Cardiac fibroblast (primary cell): ENCODE measurements at regions not wholly inside any gene's neighbourhood (a gene's known extent, or its start where the extent isn't known, plus 50 kb on each side); places are given as distances from the start of the nearest gene placed in this dataset.
"Not testable (repeated sequence)": the region's sequence is repeated elsewhere in the genome, so short reads cannot be mapped to it uniquely, and the experiment has no call there.

Experiments
- DNase-seq, 2 donors: peaks; one replicate each; pipeline versions ENCODE4 v3.0.0 to v3.0.0-alpha.2; 2010; ENCODE audit warnings: low read depth in 2 of 2
- H3K4me3 ChIP-seq, 2 donors: replicated peaks in 1 of 2; 1 replicate in 1 of 2; 2 replicates in 1 of 2; pipeline ENCODE4 v1.5.1; 2011; ENCODE audit warnings: low read depth in 2 of 2, low read length in 2 of 2, mild to moderate bottlenecking in 2 of 2, moderate library complexity in 1 of 2
- TF ChIP-seq, protein P1 (sequence below): IDR thresholded peaks from one replicate; pipeline ENCODE4 v1.5.1; 2011; ENCODE audit warnings: low read depth, mild to moderate bottlenecking, low read length, inconsistent platforms

DNA sequence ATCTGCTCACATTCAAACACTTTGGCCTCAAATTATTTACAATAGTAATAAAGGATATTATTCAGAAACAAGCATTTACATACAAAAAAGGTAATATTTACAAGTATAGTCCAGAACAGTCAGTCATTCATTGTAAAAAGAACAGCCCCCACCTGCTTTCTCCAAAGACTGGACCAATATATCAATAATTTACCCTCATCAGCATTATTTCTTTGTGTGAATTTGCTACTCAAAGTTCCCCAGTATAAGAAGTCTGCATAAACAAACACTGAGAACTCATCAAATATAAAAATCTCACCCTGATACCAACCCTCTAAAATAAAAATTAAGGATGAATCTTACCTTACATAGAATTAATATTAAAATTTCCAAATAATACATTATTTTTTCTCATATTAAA lies 267.8 kb upstream of the POU5F2 start:
- TF ChIP-seq, protein P1, sequence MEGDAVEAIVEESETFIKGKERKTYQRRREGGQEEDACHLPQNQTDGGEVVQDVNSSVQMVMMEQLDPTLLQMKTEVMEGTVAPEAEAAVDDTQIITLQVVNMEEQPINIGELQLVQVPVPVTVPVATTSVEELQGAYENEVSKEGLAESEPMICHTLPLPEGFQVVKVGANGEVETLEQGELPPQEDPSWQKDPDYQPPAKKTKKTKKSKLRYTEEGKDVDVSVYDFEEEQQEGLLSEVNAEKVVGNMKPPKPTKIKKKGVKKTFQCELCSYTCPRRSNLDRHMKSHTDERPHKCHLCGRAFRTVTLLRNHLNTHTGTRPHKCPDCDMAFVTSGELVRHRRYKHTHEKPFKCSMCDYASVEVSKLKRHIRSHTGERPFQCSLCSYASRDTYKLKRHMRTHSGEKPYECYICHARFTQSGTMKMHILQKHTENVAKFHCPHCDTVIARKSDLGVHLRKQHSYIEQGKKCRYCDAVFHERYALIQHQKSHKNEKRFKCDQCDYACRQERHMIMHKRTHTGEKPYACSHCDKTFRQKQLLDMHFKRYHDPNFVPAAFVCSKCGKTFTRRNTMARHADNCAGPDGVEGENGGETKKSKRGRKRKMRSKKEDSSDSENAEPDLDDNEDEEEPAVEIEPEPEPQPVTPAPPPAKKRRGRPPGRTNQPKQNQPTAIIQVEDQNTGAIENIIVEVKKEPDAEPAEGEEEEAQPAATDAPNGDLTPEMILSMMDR: no peak
- DNase-seq: no peak
- no peak overlapping the region for H3K4me3 ChIP-seq

DNA sequence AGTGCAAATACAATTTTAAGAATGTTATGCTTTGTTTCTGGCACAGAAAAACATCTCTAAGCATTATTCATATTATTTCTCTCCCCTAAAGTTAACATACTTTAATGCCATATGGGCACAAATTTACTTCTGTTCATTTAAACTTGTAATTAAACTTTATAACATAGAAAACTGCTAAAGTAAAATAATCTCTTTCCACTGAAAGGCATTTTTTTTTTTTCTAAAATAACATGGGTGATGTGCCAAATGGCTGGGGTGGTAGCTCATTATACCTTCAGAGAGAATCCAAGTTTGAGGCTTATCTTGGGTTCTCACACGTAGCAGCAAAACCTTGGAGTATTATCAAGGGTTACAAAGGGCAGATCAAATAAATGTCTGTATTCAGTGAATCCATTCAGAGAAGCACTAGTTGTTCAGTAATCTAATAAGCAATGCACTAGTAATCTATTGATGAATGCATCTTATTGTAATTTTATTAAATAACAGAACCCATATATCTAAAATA lies 257.6 kb upstream of the POU5F2 start:
- no peak for DNase-seq
- no peak overlapping the region for H3K4me3 ChIP-seq
- TF ChIP-seq, protein P1: no peak

DNA sequence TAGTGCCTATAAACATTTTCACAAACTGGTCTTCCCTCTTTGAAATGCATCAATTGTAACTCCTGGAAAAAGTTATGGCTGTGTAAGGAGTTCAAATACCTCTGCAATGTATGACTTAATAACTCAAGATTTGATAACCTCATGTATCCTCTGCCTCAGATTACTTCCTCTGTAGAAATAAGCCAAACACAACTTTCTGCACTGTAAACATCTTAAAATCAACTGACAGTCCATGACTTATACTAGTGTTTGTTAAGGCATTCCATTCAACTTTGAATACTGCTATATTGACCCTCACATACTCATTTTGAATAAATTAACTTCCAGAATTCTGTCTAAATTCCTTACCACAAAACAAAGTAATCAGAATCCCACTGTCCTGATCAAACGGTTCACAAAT lies 256.2 kb upstream of the POU5F2 start:
- H3K4me3 ChIP-seq: no peak overlapping the region
- TF ChIP-seq, protein P1: no peak
- DNase-seq: no peak

DNA sequence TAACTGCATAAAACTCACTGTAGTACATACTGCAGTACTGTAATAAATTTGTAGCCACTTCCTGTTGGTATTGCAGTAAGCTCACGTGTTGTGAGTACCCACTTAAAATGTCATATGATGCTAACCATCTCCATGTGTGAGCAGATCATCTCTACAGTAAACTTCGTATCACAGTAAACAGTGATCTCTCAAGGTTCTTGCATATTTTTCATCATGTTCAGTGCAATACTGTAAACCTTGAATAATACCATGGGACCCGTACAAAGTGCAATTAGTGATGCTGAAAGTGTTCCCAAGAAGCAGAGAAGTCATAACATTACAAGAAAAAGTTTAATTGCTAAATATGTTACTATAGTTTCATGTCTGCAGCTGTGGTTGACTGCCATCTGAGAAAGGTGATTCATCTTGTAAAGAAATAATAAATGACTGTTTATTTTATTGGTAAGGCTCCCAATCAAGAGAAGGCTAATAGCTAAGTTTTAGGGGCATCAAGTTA lies 253.8 kb upstream of the POU5F2 start:
- H3K4me3 ChIP-seq: no peak overlapping the region
- TF ChIP-seq, protein P1: no peak

DNA sequence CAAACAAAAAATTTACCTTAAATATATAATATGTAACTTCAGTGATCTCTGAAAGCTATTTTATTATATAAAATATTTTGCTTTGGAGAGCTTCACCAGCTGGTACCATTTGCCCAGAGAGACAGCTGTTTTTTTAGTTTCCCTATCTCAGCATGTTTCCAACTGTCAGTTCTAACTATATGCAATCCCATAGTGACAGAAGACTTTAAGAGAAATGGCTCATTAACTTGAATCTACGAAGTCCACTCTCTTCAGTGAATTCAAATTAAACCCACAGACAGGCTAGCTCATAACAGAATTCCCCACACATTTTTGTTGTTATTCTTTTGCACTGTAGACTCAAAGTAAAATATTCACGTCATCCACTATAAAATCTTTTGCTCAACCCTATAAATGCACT lies 251.8 kb upstream of the POU5F2 start:
- TF ChIP-seq, protein P1: no peak
- DNase-seq: no peak
- no peak overlapping the region for H3K4me3 ChIP-seq

More for the DNA sequence above, 253.8 kb upstream of the POU5F2 start:
- DNase-seq: peak in 1 of 2 donors; percentile 33

DNA sequence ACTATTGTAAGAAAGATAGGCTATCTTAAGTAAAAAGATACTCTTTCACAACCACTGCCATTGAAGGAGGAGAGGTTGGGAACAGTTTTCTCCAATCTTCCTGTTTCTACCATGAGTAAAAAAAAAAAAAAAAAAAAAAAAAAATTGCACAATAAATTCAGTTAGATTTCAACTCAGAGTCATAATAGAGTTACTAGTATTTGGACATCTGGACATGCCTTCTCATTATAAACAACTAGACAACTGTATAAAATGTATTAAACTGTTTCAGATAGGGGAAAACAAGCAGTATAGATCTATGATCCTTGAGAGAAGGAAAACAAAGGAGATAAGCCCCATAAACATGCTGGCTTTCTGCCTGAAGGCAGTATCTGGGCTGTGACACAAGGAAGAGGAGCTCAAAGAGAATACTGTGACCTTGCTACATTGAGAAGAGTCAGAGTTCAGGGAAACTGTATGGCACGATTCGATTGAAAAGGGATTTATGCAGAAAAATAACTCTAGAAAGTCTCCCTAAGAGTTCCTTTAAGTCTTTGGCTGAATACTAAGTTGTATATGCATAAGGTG lies 249.2 kb upstream of the POU5F2 start:
- DNase-seq: peak; percentile 16 to 45
- no peak overlapping the region for H3K4me3 ChIP-seq
- TF ChIP-seq, protein P1: no peak

DNA sequence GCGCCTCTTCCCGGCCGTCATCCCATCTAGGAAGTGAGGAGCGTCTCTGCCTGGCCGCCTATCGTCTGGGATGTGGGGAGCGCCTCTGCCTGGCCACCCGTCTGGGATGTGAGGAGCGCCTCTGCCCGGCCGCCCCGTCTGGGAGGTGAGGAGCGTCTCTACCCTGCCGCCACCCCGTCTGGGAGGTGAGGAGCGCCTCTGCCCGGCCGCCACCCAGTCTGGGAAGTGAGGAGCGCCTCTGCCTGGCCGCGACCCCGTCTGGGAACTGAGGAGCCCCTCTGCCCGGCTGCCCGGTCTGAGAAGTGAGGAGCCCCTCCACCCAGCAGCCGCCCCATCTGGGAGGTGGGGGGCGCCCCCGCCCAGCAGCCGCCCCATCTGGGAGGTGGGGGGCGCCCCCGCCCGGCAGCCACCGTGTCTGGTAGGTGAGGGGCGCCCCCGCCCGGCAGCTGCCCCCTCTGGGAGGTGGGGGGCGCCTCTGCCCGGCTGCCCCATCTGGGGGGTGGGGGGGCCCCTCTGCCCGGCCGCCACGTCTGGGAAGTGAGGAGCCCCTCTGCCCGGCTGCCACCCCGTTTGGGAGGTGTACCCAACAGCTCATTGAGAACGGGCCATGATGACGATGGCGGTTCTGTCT lies 244.7 kb upstream of the POU5F2 start:
- DNase-seq, H3K4me3 ChIP-seq: not testable (repeated sequence)
